Transverse colon (tissue), 3 donors: ENCODE measurements at regions not wholly inside any gene's neighbourhood (a gene's known extent, or its start where the extent isn't known, plus 50 kb on each side); places are given as distances from the start of the nearest gene placed in this dataset.

Source experiments
- CTCF ChIP-seq, 5 experiments: fragments of 200-600 bp in 3 of 5; fragments of 450-650 bp in 2 of 5; sonication (generic) in 3 of 5; IDR thresholded peaks; 1 replicate in 2 of 5; 2 replicates in 3 of 5; pipeline ENCODE4 v1.5.1; 2016 to 2017; ENCODE audit warnings: antibody characterized with exemption in 5 of 5, inconsistent platforms in 3 of 5, mild to moderate bottlenecking in 2 of 5, moderate library complexity in 1 of 5
- EP300 ChIP-seq: sonication (generic); formaldehyde crosslinking; IDR thresholded peaks from one replicate; pipeline ENCODE4 v1.6.1; 2017; ENCODE audit warnings: antibody characterized with exemption, low read depth
- POLR2A ChIP-seq: fragments of 450-650 bp; IDR thresholded peaks from one replicate; pipeline ENCODE4 v1.6.1; 2016; ENCODE audit warnings: antibody characterized with exemption, mild to moderate bottlenecking, moderate library complexity

GRCh38 chr10:63677001-63677400 lies 155.8 kb downstream of the REEP3 start:
- no peak for TF ChIP-seq CTCF (IDR thresholded peaks at IDR 0.05)
- TF ChIP-seq EP300, result no peak
- TF ChIP-seq POLR2A, result no peak
